Fibroblast of lung (primary cell): ENCODE measurements at regions not wholly inside any gene's neighbourhood (a gene's known extent, or its start where the extent isn't known, plus 50 kb on each side); places are given as distances from the start of the nearest gene placed in this dataset.

Experiments
- EZH2 ChIP-seq: IDR thresholded peaks from 2 replicates; pipeline ENCODE4 v1.5.1; 2012; ENCODE audit warnings: low read length, control low read depth, mild to moderate bottlenecking; ENCODE audit errors: missing control alignments
- TF ChIP-seq, protein P1 (sequence below), 2 donors: IDR thresholded peaks in 1 of 2; conservative IDR thresholded peaks in 1 of 2; 1 replicate in 1 of 2; 2 replicates in 1 of 2; pipeline ENCODE4 v1.5.1; 2011 to 2012; ENCODE audit warnings: low read length in 2 of 2, control low read depth in 1 of 2, inconsistent platforms in 1 of 2, low read depth in 1 of 2, mild to moderate bottlenecking in 1 of 2

DNA sequence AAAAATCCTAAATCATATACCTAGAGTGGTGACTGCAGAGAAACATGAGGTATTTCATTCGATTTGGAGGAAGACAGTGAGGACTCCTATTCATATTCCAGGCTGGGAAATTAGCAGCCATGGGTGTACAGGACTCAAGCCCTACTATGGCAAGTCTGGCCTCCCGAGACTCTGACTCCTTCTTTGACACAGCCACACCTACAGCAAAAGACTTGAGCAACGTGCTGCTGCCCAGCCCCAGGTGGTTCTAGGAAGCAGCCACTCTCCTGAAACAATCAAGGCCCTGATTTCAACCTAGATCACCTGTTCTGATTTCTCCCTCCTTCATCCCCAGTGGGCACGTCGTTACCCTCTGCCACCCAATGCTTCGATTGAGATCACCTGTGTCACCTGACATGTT is 84.0 kb upstream of the ATP11B start:
- TF ChIP-seq, protein P1, sequence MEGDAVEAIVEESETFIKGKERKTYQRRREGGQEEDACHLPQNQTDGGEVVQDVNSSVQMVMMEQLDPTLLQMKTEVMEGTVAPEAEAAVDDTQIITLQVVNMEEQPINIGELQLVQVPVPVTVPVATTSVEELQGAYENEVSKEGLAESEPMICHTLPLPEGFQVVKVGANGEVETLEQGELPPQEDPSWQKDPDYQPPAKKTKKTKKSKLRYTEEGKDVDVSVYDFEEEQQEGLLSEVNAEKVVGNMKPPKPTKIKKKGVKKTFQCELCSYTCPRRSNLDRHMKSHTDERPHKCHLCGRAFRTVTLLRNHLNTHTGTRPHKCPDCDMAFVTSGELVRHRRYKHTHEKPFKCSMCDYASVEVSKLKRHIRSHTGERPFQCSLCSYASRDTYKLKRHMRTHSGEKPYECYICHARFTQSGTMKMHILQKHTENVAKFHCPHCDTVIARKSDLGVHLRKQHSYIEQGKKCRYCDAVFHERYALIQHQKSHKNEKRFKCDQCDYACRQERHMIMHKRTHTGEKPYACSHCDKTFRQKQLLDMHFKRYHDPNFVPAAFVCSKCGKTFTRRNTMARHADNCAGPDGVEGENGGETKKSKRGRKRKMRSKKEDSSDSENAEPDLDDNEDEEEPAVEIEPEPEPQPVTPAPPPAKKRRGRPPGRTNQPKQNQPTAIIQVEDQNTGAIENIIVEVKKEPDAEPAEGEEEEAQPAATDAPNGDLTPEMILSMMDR (conservative IDR thresholded peaks at IDR 0.05 in 1 of 2, IDR thresholded peaks at IDR 0.05 in 1 of 2; ENCODE audit: low read depth in 1 of 2, low read length in 2 of 2), result no peak
- no peak for TF ChIP-seq EZH2
